ENCODE measurements at regions not wholly inside any gene's neighbourhood (a gene's known extent, or its start where the extent isn't known, plus 50 kb on each side); places are given as distances from the start of the nearest gene placed in this dataset.

- Mint-ChIP-seq H3K27me3 (peaks cover 33 to 43% (median 33%) of the 10 kb centered on the region in 3 donors), H3K4me1 (peaks cover under 1 to 6% (median 3%) of the 10 kb centered on the region in 3 donors), H3K36me3 (no peaks in the 10 kb centered on the region), H3K9me3 (peaks cover 0 to 4% (median 0%) of the 10 kb centered on the region in 7 donors), H3K4me3 (no peak overlapping the region), H3K27ac (no peak overlapping the region)
- ATAC-seq (ENCODE audit: low read depth in 2 of 2), result no peak
- no peak for DNase-seq
Observed at GRCh38 chr16:86306011-86306644, 204.2 kb upstream of the FOXF1 start.

GRCh38 chr16:86306811-86307513 lies 203.4 kb upstream of the FOXF1 start:
- DNase-seq, result no peak
- Mint-ChIP-seq H3K36me3 (no peaks in the 10 kb centered on the region), H3K4me1 (peaks cover 0 to under 1% (median 0%) of the 10 kb centered on the region in 3 donors), H3K27ac (no peak overlapping the region), H3K27me3 (peaks cover 27 to 42% (median 29%) of the 10 kb centered on the region in 3 donors), H3K4me3 (no peak overlapping the region), H3K9me3 (peaks cover 0 to 4% (median 0%) of the 10 kb centered on the region in 7 donors)
- no peak for ATAC-seq (ENCODE audit: low read depth in 2 of 2)

GRCh38 chr16:86307514-86307903 lies 202.8 kb upstream of the FOXF1 start:
- DNase-seq, result no peak
- ATAC-seq (ENCODE audit: low read depth in 2 of 2), result no peak
- no peaks in the 10 kb centered on the region for H3K36me3 Mint-ChIP-seq
- H3K27ac Mint-ChIP-seq, result no peak overlapping the region
- H3K9me3 Mint-ChIP-seq, result peaks cover 0 to 4% (median 0%) of the 10 kb centered on the region in 7 donors
- no peak overlapping the region for H3K4me3 Mint-ChIP-seq
- no peaks in the 10 kb centered on the region for H3K4me1 Mint-ChIP-seq
- H3K27me3 Mint-ChIP-seq, result peaks cover 24 to 42% (median 27%) of the 10 kb centered on the region in 3 donors

- no peak overlapping the region for H3K27ac Mint-ChIP-seq
- H3K4me1 Mint-ChIP-seq, result no peaks in the 10 kb centered on the region
- no peak overlapping the region for H3K4me3 Mint-ChIP-seq
- H3K27me3 Mint-ChIP-seq, result peaks cover 23 to 44% (median 28%) of the 10 kb centered on the region in 3 donors
- H3K36me3 Mint-ChIP-seq, result no peaks in the 10 kb centered on the region
- no peak for ATAC-seq (ENCODE audit: low read depth in 2 of 2)
- H3K9me3 Mint-ChIP-seq, result peaks cover 0 to 4% (median 0%) of the 10 kb centered on the region in 7 donors
- no peak for DNase-seq
Observed at GRCh38 chr16:86308514-86308913, 201.8 kb upstream of the FOXF1 start.

- H3K27ac Mint-ChIP-seq, result no peak overlapping the region
- H3K27me3 Mint-ChIP-seq, result peaks cover 14 to 40% (median 14%) of the 10 kb centered on the region in 3 donors
- H3K4me1 Mint-ChIP-seq, result no peaks in the 10 kb centered on the region
- DNase-seq (no peak), ATAC-seq (ENCODE audit: low read depth in 2 of 2) (no peak)
- peaks cover 0 to 2% (median 0%) of the 10 kb centered on the region in 7 donors for H3K9me3 Mint-ChIP-seq
- no peaks in the 10 kb centered on the region for H3K36me3 Mint-ChIP-seq
- H3K4me3 Mint-ChIP-seq, result no peak overlapping the region
Observed at GRCh38 chr16:86313631-86314030, 196.7 kb upstream of the FOXF1 start.

- Mint-ChIP-seq H3K9me3 (peaks cover 0 to 2% (median 0%) of the 10 kb centered on the region in 7 donors), H3K4me3 (no peak overlapping the region), H3K27ac (no peak overlapping the region), H3K36me3 (no peaks in the 10 kb centered on the region), H3K27me3 (peaks cover 12 to 38% (median 14%) of the 10 kb centered on the region in 3 donors), H3K4me1 (no peaks in the 10 kb centered on the region)
- no peak for ATAC-seq (ENCODE audit: low read depth in 2 of 2)
- DNase-seq, result no peak
Observed at GRCh38 chr16:86314402-86315025, 195.8 kb upstream of the FOXF1 start.

GRCh38 chr16:86316967-86317812 lies 193.1 kb upstream of the FOXF1 start:
- peaks cover 10 to 29% (median 15%) of the 10 kb centered on the region in 3 donors for H3K27me3 Mint-ChIP-seq
- H3K9me3 Mint-ChIP-seq, result peaks cover 0 to 2% (median 0%) of the 10 kb centered on the region in 7 donors
- peak overlapping the region in 1 of 8 donors; percentile 18 for H3K4me3 Mint-ChIP-seq
- no peaks in the 10 kb centered on the region for H3K36me3 Mint-ChIP-seq
- no peaks in the 10 kb centered on the region for H3K4me1 Mint-ChIP-seq
- ATAC-seq (ENCODE audit: low read depth in 2 of 2) (peak in 1 of 2 donors; percentile 52), DNase-seq (no peak)
- H3K27ac Mint-ChIP-seq, result no peak overlapping the region

GRCh38 chr16:86317813-86318650 lies 192.3 kb upstream of the FOXF1 start:
- peak in 1 of 2 donors; percentile 20 for ATAC-seq (ENCODE audit: low read depth in 2 of 2)
- Mint-ChIP-seq H3K9me3 (peaks cover 0 to 2% (median 0%) of the 10 kb centered on the region in 7 donors), H3K4me1 (no peaks in the 10 kb centered on the region), H3K27me3 (peaks cover 11 to 32% (median 22%) of the 10 kb centered on the region in 3 donors), H3K4me3 (no peak overlapping the region), H3K36me3 (no peaks in the 10 kb centered on the region), H3K27ac (peak overlapping the region in 3 of 6 donors; percentile 4 to 92 (median 71))
- DNase-seq, result no peak

GRCh38 chr16:86319585-86320236 lies 190.6 kb upstream of the FOXF1 start:
- no peak for DNase-seq
- no peaks in the 10 kb centered on the region for H3K4me1 Mint-ChIP-seq
- no peak overlapping the region for H3K27ac Mint-ChIP-seq
- ATAC-seq (ENCODE audit: low read depth in 2 of 2), result no peak
- peaks cover 0 to 2% (median 0%) of the 10 kb centered on the region in 7 donors for H3K9me3 Mint-ChIP-seq
- H3K36me3 Mint-ChIP-seq, result no peaks in the 10 kb centered on the region
- H3K4me3 Mint-ChIP-seq, result no peak overlapping the region
- peaks cover 17 to 32% (median 20%) of the 10 kb centered on the region in 3 donors for H3K27me3 Mint-ChIP-seq

- no peak overlapping the region for H3K27ac Mint-ChIP-seq
- DNase-seq, result no peak
- H3K9me3 Mint-ChIP-seq, result peaks cover 0 to 2% (median 0%) of the 10 kb centered on the region in 7 donors
- no peaks in the 10 kb centered on the region for H3K4me1 Mint-ChIP-seq
- H3K36me3 Mint-ChIP-seq, result no peaks in the 10 kb centered on the region
- peaks cover 17 to 27% (median 24%) of the 10 kb centered on the region in 3 donors for H3K27me3 Mint-ChIP-seq
- no peak for ATAC-seq (ENCODE audit: low read depth in 2 of 2)
- no peak overlapping the region for H3K4me3 Mint-ChIP-seq
Observed at GRCh38 chr16:86320237-86320595, 190.1 kb upstream of the FOXF1 start.

GRCh38 chr16:86321491-86321890 lies 188.8 kb upstream of the FOXF1 start:
- no peak for DNase-seq
- Mint-ChIP-seq H3K4me3 (no peak overlapping the region), H3K36me3 (no peaks in the 10 kb centered on the region), H3K27me3 (peaks cover 15 to 30% (median 22%) of the 10 kb centered on the region in 3 donors), H3K9me3 (peaks cover 0 to 3% (median 2%) of the 10 kb centered on the region in 7 donors), H3K4me1 (no peaks in the 10 kb centered on the region), H3K27ac (no peak overlapping the region)
- ATAC-seq (ENCODE audit: low read depth in 2 of 2), result no peak

- Mint-ChIP-seq H3K4me1 (no peaks in the 10 kb centered on the region), H3K27ac (peak overlapping the region in 1 of 6 donors; percentile 11), H3K9me3 (peaks cover 0 to 3% (median 2%) of the 10 kb centered on the region in 7 donors), H3K36me3 (no peaks in the 10 kb centered on the region), H3K27me3 (peaks cover 15 to 32% (median 27%) of the 10 kb centered on the region in 3 donors), H3K4me3 (no peak overlapping the region)
- DNase-seq, result no peak
- ATAC-seq (ENCODE audit: low read depth in 2 of 2), result no peak
Observed at GRCh38 chr16:86322283-86322682, 188.0 kb upstream of the FOXF1 start.

All from naive B cell (primary cell).